IMR-90 (cell line): ENCODE measurements at regions not wholly inside any gene's neighbourhood (a gene's known extent, or its start where the extent isn't known, plus 50 kb on each side); places are given as distances from the start of the nearest gene placed in this dataset.

Source experiments
- ATAC-seq: fragments of 200-7000 bp; cut with Tn5 transposase; 2 replicates; pipeline ENCODE4 v1.9.1; 2020; ENCODE audit warnings: low read depth, mild to moderate bottlenecking, moderate library complexity
- BruUV-seq: library from RNA; stranded (reverse); fragments of 400-500 nt; replicated peaks from 2 replicates; lab custom pipeline; 2021; lab: Mats Ljungman, UMichigan
- CTCF ChIA-PET: fragments of 300-600 bp; formaldehyde crosslinking; extraction: SDS; loops from one replicate; lab custom pipeline; 2021; ENCODE audit warnings: antibody characterized with exemption; lab: Yijun Ruan, JAX
- POLR2A ChIA-PET: fragments of 300-600 bp; sonication (Branson Sonifier 250); formaldehyde crosslinking; loops from one replicate; lab custom pipeline; 2022; ENCODE audit warnings: antibody characterized with exemption; ENCODE audit not compliant: unreplicated experiment; lab: Charles Lee
- DNase-seq: peaks from one replicate; pipeline ENCODE4 v3.0.0; 2013
- H2AFZ ChIP-seq: replicated peaks from 2 replicates; pipeline ENCODE3; 2013; ENCODE audit warnings: low read length, mild to moderate bottlenecking; ENCODE audit not compliant: poor library complexity
- H2AK5ac ChIP-seq: 2 replicates; pipeline ENCODE4 v1.6.1; 2013; ENCODE audit warnings: low read depth, low read length, inconsistent platforms
- H2AK9ac ChIP-seq: replicated peaks from 2 replicates; pipeline ENCODE3; 2013; ENCODE audit warnings: mild to moderate bottlenecking, low read depth, low read length, moderate library complexity; ENCODE audit not compliant: poor library complexity
- H2BK120ac ChIP-seq: 2 replicates; pipeline ENCODE4 v1.6.1; 2013; ENCODE audit warnings: low read depth, low read length, inconsistent platforms
- H2BK15ac ChIP-seq: 3 replicates; pipeline ENCODE4 v1.6.1; 2013; ENCODE audit warnings: low read depth, low read length, inconsistent platforms
- H2BK20ac ChIP-seq: 2 replicates; pipeline ENCODE4 v1.6.1; 2013; ENCODE audit warnings: low read depth, mild to moderate bottlenecking, inconsistent platforms, low read length, moderate library complexity
- H2BK5ac ChIP-seq: 2 replicates; pipeline ENCODE4 v1.6.1; 2013; ENCODE audit warnings: mild to moderate bottlenecking, low read depth, low read length, inconsistent platforms; ENCODE audit not compliant: poor library complexity, severe bottlenecking
- H3K14ac ChIP-seq: replicated peaks from 2 replicates; pipeline ENCODE4 v1.6.1; 2013; ENCODE audit warnings: low read depth, low read length, inconsistent platforms
- H3K18ac ChIP-seq: 2 replicates; pipeline ENCODE4 v1.6.1; 2013; ENCODE audit warnings: low read depth, low read length, control low read depth
- H3K23ac ChIP-seq: 2 replicates; pipeline ENCODE4 v1.6.1; 2013; ENCODE audit warnings: low read depth, low read length, inconsistent platforms
- H3K27ac ChIP-seq: 2 replicates; pipeline ENCODE4 v1.5.1; 2013; ENCODE audit warnings: mild to moderate bottlenecking, control low read depth, low read length; ENCODE audit not compliant: insufficient read depth
- H3K27me3 ChIP-seq: 2 replicates; pipeline ENCODE4 v1.6.1; 2013; ENCODE audit warnings: low read length; ENCODE audit not compliant: control insufficient read depth, insufficient read depth
- H3K36me3 ChIP-seq: 2 replicates; pipeline ENCODE4 v1.6.1; 2013; ENCODE audit warnings: low read length, mixed read lengths; ENCODE audit not compliant: control insufficient read depth, insufficient read depth
- H3K4ac ChIP-seq: 2 replicates; pipeline ENCODE4 v1.6.1; 2013; ENCODE audit warnings: low read depth, low read length, inconsistent platforms
- H3K4me1 ChIP-seq: 2 replicates; pipeline ENCODE4 v1.6.1; 2013; ENCODE audit warnings: low read length, mixed read lengths; ENCODE audit not compliant: control insufficient read depth, insufficient read depth
- H3K4me2 ChIP-seq: 2 replicates; pipeline ENCODE4 v1.6.1; 2013; ENCODE audit warnings: low read depth, mild to moderate bottlenecking, control low read depth, low read length, moderate library complexity
- H3K4me3 ChIP-seq: 2 replicates; pipeline ENCODE4 v1.5.1; 2013; ENCODE audit warnings: low read depth, mild to moderate bottlenecking, control low read depth, low read length, moderate library complexity; ENCODE audit not compliant: insufficient read depth
- H3K56ac ChIP-seq: 2 replicates; pipeline ENCODE4 v1.6.1; 2013; ENCODE audit warnings: low read length, inconsistent platforms; ENCODE audit not compliant: insufficient read depth; ENCODE audit errors: extremely low read depth
- H3K79me1 ChIP-seq, 2 experiments: 2 replicates each; pipeline ENCODE4 v1.6.1; 2013; ENCODE audit warnings: low read length in 2 of 2, inconsistent platforms in 1 of 2, low read depth in 1 of 2
- H3K9ac ChIP-seq: 2 replicates; pipeline ENCODE4 v1.6.1; 2013; ENCODE audit warnings: low read depth, low read length, control low read depth
- H3K9me1 ChIP-seq: 2 replicates; pipeline ENCODE4 v1.6.1; 2013; ENCODE audit warnings: low read length, inconsistent platforms; ENCODE audit not compliant: insufficient read depth
- H3K9me3 ChIP-seq: 2 replicates; pipeline ENCODE4 v1.6.1; 2013; ENCODE audit warnings: low read length; ENCODE audit not compliant: control insufficient read depth, insufficient read depth
- H4K20me1 ChIP-seq: 2 replicates; pipeline ENCODE4 v1.6.1; 2013; ENCODE audit warnings: low read length, inconsistent platforms; ENCODE audit not compliant: insufficient read depth
- H4K5ac ChIP-seq: 2 replicates; pipeline ENCODE4 v1.6.1; 2013; ENCODE audit warnings: mild to moderate bottlenecking, low read depth, low read length, control low read depth
- H4K8ac ChIP-seq, 2 experiments: 2 replicates each; pipeline ENCODE4 v1.6.1; 2013; ENCODE audit warnings: low read depth in 2 of 2, low read length in 2 of 2, control low read depth in 1 of 2, inconsistent platforms in 1 of 2
- H4K91ac ChIP-seq: 2 replicates; pipeline ENCODE4 v1.6.1; 2013; ENCODE audit warnings: low read depth, low read length, inconsistent platforms; ENCODE audit not compliant: insufficient read depth
- CEBPB ChIP-seq: IDR thresholded peaks from 2 replicates; pipeline ENCODE4 v1.6.1; 2012; ENCODE audit warnings: low read depth, low read length, improper control_type of control experiment
- CHD1 ChIP-seq: IDR thresholded peaks from 2 replicates; pipeline ENCODE4 v1.6.1; 2012; ENCODE audit warnings: low read depth, low read length, improper control_type of control experiment
- MXI1 ChIP-seq: IDR thresholded peaks from 2 replicates; pipeline ENCODE4 v1.6.1; 2012; ENCODE audit warnings: low read depth, mild to moderate bottlenecking, low read length, moderate library complexity, borderline replicate concordance
- NFE2L2 ChIP-seq: fragments of 150-350 bp; IDR thresholded peaks from 2 replicates; pipeline ENCODE4 v1.6.1; 2016; ENCODE audit warnings: low read depth, mild to moderate bottlenecking, low read length
- POLR2A ChIP-seq: IDR thresholded peaks from 2 replicates; pipeline ENCODE4 v1.6.1; 2012; ENCODE audit warnings: mild to moderate bottlenecking, low read depth, low read length
- RCOR1 ChIP-seq: IDR thresholded peaks from 2 replicates; pipeline ENCODE4 v1.6.1; 2012; ENCODE audit warnings: mild to moderate bottlenecking, low read length, improper control_type of control experiment; ENCODE audit not compliant: insufficient replicate concordance
- SMC3 ChIP-seq: fragments of 150-350 bp; IDR thresholded peaks from 2 replicates; pipeline ENCODE4 v1.6.1; 2016; ENCODE audit warnings: low read depth, mild to moderate bottlenecking, antibody characterized with exemption, low read length, moderate library complexity
- WGBS, 2 experiments: methylation state at CpG; one replicate each; pipeline versions ENCODE4 v1.1.5 to v1.1.7; 2013; ENCODE audit warnings: missing lambda C conversion rate in 2 of 2; ENCODE audit not compliant: insufficient read length in 1 of 2; ENCODE audit errors: extremely low coverage in 2 of 2; 5-methylcytosine and 5-hydroxymethylcytosine counted together
- dilution Hi-C: fragments of 300-500 bp; cut with HindIII; formaldehyde crosslinking; loops from one replicate; pipeline ENCODE4 v1.14.3; 2018; ENCODE audit warnings: low sequenced_read_pairs; ENCODE audit not compliant: unreplicated experiment
- in situ Hi-C: fragments of 300-500 bp; cut with MboI; formaldehyde crosslinking; loops from 3 replicates; pipeline ENCODE4 v1.14.3; 2019; ENCODE audit warnings: low sequenced_read_pairs, inconsistent platforms, mixed read lengths
- intact Hi-C: fragments of 100-400 bp; cut with micrococcal nuclease; formaldehyde crosslinking; loops from 2 replicates; pipeline ENCODE4 v1.10.0; 2022

- H3K14ac ChIP-seq: no peak overlapping the region
- H3K79me1 ChIP-seq: no peaks in the 10 kb centered on the region
- H4K91ac ChIP-seq: no peak overlapping the region
- intact Hi-C loops: no loop called here
- no peak overlapping the region for H3K4me2 ChIP-seq
- TF ChIP-seq MXI1: no peak
- no peak for TF ChIP-seq RCOR1
- TF ChIP-seq CHD1: no peak
- TF ChIP-seq POLR2A: no peak
- no peak for TF ChIP-seq CEBPB
- no peak for TF ChIP-seq SMC3
- no peak for TF ChIP-seq NFE2L2
- no peaks in the 10 kb centered on the region for H3K36me3 ChIP-seq
- H3K9me3 ChIP-seq: no peaks in the 10 kb centered on the region
- H2BK120ac ChIP-seq: no peak overlapping the region
- H2BK15ac ChIP-seq: no peak overlapping the region
- no peak overlapping the region for H3K9ac ChIP-seq
- ATAC-seq: no peak
- in situ Hi-C loops: no loop called here
- H3K4me3 ChIP-seq: no peak overlapping the region
- no peaks in the 10 kb centered on the region for H4K20me1 ChIP-seq
- no peak overlapping the region for H3K4ac ChIP-seq
- ChIA-PET POLR2A (no interaction called here), CTCF (no interaction called here)
- H3K23ac ChIP-seq: no peak overlapping the region
- no peak overlapping the region for H2BK5ac ChIP-seq
- H2AK9ac ChIP-seq: no peak overlapping the region
- DNase-seq: no peak
- no peaks in the 10 kb centered on the region for H3K9me1 ChIP-seq
- dilution Hi-C loops: no loop called here
- H2AFZ ChIP-seq: no peak overlapping the region
- no peaks in the 10 kb centered on the region for H3K27me3 ChIP-seq
- no TSS peak for BruUV-seq
- H3K56ac ChIP-seq: no peak overlapping the region
- no peak overlapping the region for H2BK20ac ChIP-seq
- H3K27ac ChIP-seq: no peak overlapping the region
- no peak overlapping the region for H3K18ac ChIP-seq
- H3K4me1 ChIP-seq: no peaks in the 10 kb centered on the region
- H4K5ac ChIP-seq: no peak overlapping the region
- no peak overlapping the region for H2AK5ac ChIP-seq
- H4K8ac ChIP-seq: no peak overlapping the region
- no CpG with 5 or more reads among the region's 3 CpGs for WGBS, 2 experiments
Measured at GRCh38 chr6:79392094-79392493, 145.1 kb downstream of the LCA5 start.
